ENCODE measurements at regions not wholly inside any gene's neighbourhood (a gene's known extent, or its start where the extent isn't known, plus 50 kb on each side); places are given as distances from the start of the nearest gene placed in this dataset.

DNA sequence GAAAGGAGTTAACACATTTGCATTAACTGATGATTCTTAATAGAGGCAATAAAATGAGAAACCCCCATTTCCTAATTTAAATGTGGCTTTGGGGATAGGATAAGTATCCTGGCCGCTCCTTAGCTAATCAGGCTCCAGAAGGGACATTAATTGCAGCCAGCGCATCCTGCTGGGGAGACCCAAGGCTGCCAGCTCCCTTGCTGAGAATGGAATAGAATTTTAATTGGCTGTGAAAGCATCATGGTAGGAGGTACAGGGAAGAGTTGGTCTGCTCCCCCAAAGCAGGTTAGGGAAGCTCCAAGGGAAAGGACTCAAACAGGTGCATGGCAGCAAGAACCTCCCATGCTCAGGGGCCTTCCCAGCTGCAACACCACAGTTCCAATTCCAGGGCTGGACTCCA lies 71.4 kb downstream of the MARCHF4 start:
- TF ChIP-seq, protein P1, sequence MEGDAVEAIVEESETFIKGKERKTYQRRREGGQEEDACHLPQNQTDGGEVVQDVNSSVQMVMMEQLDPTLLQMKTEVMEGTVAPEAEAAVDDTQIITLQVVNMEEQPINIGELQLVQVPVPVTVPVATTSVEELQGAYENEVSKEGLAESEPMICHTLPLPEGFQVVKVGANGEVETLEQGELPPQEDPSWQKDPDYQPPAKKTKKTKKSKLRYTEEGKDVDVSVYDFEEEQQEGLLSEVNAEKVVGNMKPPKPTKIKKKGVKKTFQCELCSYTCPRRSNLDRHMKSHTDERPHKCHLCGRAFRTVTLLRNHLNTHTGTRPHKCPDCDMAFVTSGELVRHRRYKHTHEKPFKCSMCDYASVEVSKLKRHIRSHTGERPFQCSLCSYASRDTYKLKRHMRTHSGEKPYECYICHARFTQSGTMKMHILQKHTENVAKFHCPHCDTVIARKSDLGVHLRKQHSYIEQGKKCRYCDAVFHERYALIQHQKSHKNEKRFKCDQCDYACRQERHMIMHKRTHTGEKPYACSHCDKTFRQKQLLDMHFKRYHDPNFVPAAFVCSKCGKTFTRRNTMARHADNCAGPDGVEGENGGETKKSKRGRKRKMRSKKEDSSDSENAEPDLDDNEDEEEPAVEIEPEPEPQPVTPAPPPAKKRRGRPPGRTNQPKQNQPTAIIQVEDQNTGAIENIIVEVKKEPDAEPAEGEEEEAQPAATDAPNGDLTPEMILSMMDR (IDR thresholded peaks at IDR 0.05; ENCODE audit: control extremely low read depth, extremely low read depth, low read depth, missing control alignments): no peak
- CTCF ChIA-PET: interaction anchor here (0.9 to 1.1 kb wide), 3 partner anchors 12 to 64 kb away, joined by 3 read pairs; no protein-coding TSS in a partner anchor
- POLR2A ChIA-PET: no interaction called here
- DNase-seq (ENCODE audit: extremely low spot score): no peak

DNA sequence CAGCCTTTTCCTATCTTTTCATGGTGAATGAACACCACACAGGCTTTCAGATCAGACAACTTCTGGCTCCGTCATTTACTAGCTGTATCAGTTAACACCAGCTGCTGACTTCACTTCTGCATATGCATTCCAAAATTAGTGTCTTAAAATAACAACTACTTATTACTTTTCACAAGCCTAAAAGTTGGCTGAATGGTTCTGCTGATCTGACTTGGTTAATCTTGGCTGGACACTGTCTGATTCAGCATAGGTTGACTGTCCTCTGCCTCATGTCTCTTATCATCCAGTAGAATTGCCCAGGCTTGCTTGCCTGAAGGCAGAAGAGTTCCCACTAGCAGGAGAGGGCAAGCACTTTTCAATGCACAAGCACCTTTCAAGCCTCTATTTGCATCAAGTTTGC lies 72.7 kb downstream of the MARCHF4 start:
- no peak for DNase-seq (ENCODE audit: extremely low spot score)
- ChIA-PET POLR2A (no interaction called here), CTCF (interaction anchor here (4.2 kb wide), 1 partner anchor 9 kb away, joined by 17 read pairs; no protein-coding TSS in a partner anchor)
- TF ChIP-seq, protein P1 (IDR thresholded peaks at IDR 0.05; ENCODE audit: control extremely low read depth, extremely low read depth, low read depth, missing control alignments): no peak

GRCh38 chr2:216298719-216299495 lies 73.4 kb downstream of the MARCHF4 start:
- DNase-seq (ENCODE audit: extremely low spot score): no peak
- ChIA-PET POLR2A (no interaction called here), CTCF (interaction anchor here (4.2 kb wide), 1 partner anchor 10 kb away, joined by 17 read pairs; no protein-coding TSS in a partner anchor)
- TF ChIP-seq, protein P1 (IDR thresholded peaks at IDR 0.05; ENCODE audit: control extremely low read depth, extremely low read depth, low read depth, missing control alignments): no peak

- TF ChIP-seq, protein P1 (IDR thresholded peaks at IDR 0.05; ENCODE audit: control extremely low read depth, extremely low read depth, low read depth, missing control alignments): no peak
- ChIA-PET CTCF (interaction anchor here (1.7 to 4.2 kb wide), 2 partner anchors 12 to 14 kb away, joined by 7 to 17 read pairs; no protein-coding TSS in a partner anchor), POLR2A (no interaction called here)
- no peak for DNase-seq (ENCODE audit: extremely low spot score)
Observed at GRCh38 chr2:216296856-216297255, 75.4 kb downstream of the MARCHF4 start.

GRCh38 chr2:216294305-216294704 lies 78.0 kb downstream of the MARCHF4 start:
- ChIA-PET POLR2A (no interaction called here), CTCF (interaction anchor here (0.9 to 2.1 kb wide), 3 partner anchors 9 to 12 kb away, joined by 3 to 5 read pairs (median 4); no protein-coding TSS in a partner anchor)
- TF ChIP-seq, protein P1 (IDR thresholded peaks at IDR 0.05; ENCODE audit: control extremely low read depth, extremely low read depth, low read depth, missing control alignments): no peak
- no peak for DNase-seq (ENCODE audit: extremely low spot score)

DNA sequence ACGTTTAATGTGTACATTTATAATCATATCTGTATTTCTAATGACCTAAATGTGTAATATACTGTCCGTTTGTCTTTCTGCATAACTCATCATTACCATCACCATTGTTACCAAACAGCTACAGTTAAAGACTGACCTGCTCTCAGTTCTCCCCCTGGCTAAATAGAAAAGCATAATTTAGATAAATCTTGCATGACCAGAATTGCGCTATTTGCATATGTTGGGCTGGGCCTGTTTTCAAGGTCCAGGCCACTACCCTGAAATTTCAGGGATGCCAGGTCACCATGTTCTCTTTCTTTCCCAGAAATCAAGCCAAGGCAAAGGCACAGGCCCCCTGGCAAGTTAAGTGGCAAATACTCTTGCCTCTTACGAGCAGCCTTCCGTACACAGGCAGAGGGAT lies 78.4 kb downstream of the MARCHF4 start:
- TF ChIP-seq, protein P1 (IDR thresholded peaks at IDR 0.05; ENCODE audit: control extremely low read depth, extremely low read depth, low read depth, missing control alignments): no peak
- ChIA-PET CTCF (interaction anchor here (0.9 to 2.1 kb wide), 2 partner anchors 8 to 11 kb away, joined by 3 to 5 read pairs; no protein-coding TSS in a partner anchor), POLR2A (no interaction called here)
- DNase-seq (ENCODE audit: extremely low spot score): no peak

Measured in GM10248 (cell line).